HEK293T (cell line): ENCODE measurements at regions not wholly inside any gene's neighbourhood (a gene's known extent, or its start where the extent isn't known, plus 50 kb on each side); places are given as distances from the start of the nearest gene placed in this dataset.

ENCODE experiments used
- BHLHE40 ChIP-seq: fragments of 450-650 bp; IDR thresholded peaks from 2 replicates; pipeline ENCODE4 v1.6.1; 2016; ENCODE audit warnings: mild to moderate bottlenecking, moderate library complexity, borderline replicate concordance
- CTBP1 ChIP-seq: fragments of 450-650 bp; IDR thresholded peaks from 2 replicates; pipeline ENCODE4 v1.6.1; 2016; ENCODE audit warnings: borderline replicate concordance
- FOXK2 ChIP-seq: fragments of 450-650 bp; IDR thresholded peaks from 2 replicates; pipeline ENCODE4 v1.6.1; 2016; ENCODE audit warnings: mild to moderate bottlenecking
- HDGF ChIP-seq: fragments of 450-650 bp; IDR thresholded peaks from 2 replicates; pipeline ENCODE4 v1.6.1; 2017; ENCODE audit warnings: antibody characterized with exemption, borderline replicate concordance

DNA sequence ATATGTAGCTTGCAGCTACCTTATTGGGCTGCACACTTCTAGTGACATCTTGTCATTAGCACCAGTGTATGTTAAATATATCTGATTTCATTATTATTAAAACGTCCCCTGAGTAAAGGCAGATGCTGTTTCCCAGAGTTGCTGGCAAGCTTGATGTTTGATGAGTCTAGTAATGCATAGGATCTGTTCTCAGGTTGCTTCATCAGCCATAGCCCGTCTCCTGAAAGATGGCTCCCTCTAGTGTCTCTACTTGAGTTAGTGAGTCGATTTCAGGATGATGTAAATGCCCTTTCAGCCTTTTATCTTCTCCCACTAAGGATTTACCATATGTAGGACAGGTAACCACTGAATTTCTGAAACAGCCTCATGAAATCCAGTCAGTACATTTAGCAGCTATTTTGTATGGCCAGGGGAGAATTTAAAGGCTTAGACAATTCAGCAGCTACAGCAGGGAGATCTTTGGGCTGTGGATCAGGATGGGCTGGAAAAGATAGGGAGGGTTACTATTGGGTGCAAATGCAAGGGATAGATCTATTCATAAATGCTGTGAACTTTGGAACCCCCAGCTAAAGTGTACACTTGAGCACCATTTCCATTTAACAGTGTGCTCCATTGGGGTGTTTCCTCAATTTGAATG lies 376.3 kb downstream of the CNTNAP4 start:
- TF ChIP-seq HDGF (no peak), CTBP1 (no peak), FOXK2 (no peak), BHLHE40 (no peak)
